Activated B cell treated with CpG ODN at 0.5 μM for 24 hours (primary cell): ENCODE measurements at regions not wholly inside any gene's neighbourhood (a gene's known extent, or its start where the extent isn't known, plus 50 kb on each side); places are given as distances from the start of the nearest gene placed in this dataset.
"Not testable (repeated sequence)": the region's sequence is repeated elsewhere in the genome, so short reads cannot be mapped to it uniquely, and the experiment has no call there.

Experiments used
- ATAC-seq: fragments of 200-7000 bp; cut with Tn5 transposase; one replicate; pipeline ENCODE4 v1.10.0; 2021; ENCODE audit warnings: low read depth, mild to moderate bottlenecking, moderate library complexity
- CTCF ChIA-PET: fragments of 350-600 bp; sonication (Branson Sonifier 250); formaldehyde crosslinking; loops from one replicate; lab custom pipeline; 2021; ENCODE audit warnings: antibody characterized with exemption; lab: Charles Lee
- POLR2A ChIA-PET: fragments of 350-600 bp; sonication (Branson Sonifier 250); formaldehyde crosslinking; loops from one replicate; lab custom pipeline; 2021; ENCODE audit warnings: antibody characterized with exemption; lab: Charles Lee
- DNase-seq: peaks from one replicate; pipeline ENCODE4 v3.0.0; 2022
- H3K27ac Mint-ChIP-seq: one replicate; pipeline ENCODE4 v1.8.0; 2020; ENCODE audit warnings: mixed read lengths
- H3K27me3 Mint-ChIP-seq: one replicate; pipeline ENCODE4 v1.8.0; 2021; ENCODE audit warnings: mixed read lengths
- H3K36me3 Mint-ChIP-seq: one replicate; pipeline ENCODE4 v1.8.0; 2021; ENCODE audit warnings: low read depth, mixed read lengths
- H3K4me1 Mint-ChIP-seq: one replicate; pipeline ENCODE4 v1.8.0; 2021; ENCODE audit warnings: mixed read lengths
- H3K4me3 Mint-ChIP-seq: one replicate; pipeline ENCODE4 v1.8.0; 2020; ENCODE audit warnings: mild to moderate bottlenecking, mixed read lengths
- H3K9me3 Mint-ChIP-seq: one replicate; pipeline ENCODE4 v1.8.0; 2020; ENCODE audit warnings: mixed read lengths
- intact Hi-C: fragments of 100-400 bp; cut with micrococcal nuclease; formaldehyde crosslinking; loops from one replicate; pipeline ENCODE4 v1.15.1; 2024
- TF ChIP-seq, protein P1 (sequence below): fragments of 200-600 bp; IDR thresholded peaks from one replicate; pipeline ENCODE4 v1.8.0; 2022; ENCODE audit warnings: antibody characterized with exemption, mild to moderate bottlenecking

DNA sequence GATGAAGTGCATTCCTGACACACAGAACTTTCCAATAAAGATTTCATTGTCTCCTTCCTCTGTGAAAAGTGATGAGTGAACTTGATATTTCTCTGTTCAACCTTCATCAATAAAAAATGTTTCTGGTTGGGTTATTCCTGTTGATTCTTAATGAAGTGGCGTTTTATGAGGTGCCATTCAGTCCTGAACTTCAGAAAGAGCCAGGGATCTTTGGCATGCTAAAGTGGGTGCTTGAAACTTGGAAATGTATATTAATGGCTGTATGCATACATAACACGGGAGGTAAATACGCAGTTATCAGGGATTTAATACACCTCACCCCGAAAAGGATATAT is 151.6 kb downstream of the ACTR3B start:
- intact Hi-C loops = no loop called here
- DNase-seq (no peak), ATAC-seq (no peak)
- no peaks in the 10 kb centered on the region for H3K9me3 Mint-ChIP-seq
- POLR2A ChIA-PET = no interaction called here
- no peaks in the 10 kb centered on the region for H3K4me1 Mint-ChIP-seq
- no peak overlapping the region for H3K4me3 Mint-ChIP-seq
- CTCF ChIA-PET = no interaction called here
- no peaks in the 10 kb centered on the region for H3K36me3 Mint-ChIP-seq
- no peak overlapping the region for H3K27ac Mint-ChIP-seq
- TF ChIP-seq, protein P1, sequence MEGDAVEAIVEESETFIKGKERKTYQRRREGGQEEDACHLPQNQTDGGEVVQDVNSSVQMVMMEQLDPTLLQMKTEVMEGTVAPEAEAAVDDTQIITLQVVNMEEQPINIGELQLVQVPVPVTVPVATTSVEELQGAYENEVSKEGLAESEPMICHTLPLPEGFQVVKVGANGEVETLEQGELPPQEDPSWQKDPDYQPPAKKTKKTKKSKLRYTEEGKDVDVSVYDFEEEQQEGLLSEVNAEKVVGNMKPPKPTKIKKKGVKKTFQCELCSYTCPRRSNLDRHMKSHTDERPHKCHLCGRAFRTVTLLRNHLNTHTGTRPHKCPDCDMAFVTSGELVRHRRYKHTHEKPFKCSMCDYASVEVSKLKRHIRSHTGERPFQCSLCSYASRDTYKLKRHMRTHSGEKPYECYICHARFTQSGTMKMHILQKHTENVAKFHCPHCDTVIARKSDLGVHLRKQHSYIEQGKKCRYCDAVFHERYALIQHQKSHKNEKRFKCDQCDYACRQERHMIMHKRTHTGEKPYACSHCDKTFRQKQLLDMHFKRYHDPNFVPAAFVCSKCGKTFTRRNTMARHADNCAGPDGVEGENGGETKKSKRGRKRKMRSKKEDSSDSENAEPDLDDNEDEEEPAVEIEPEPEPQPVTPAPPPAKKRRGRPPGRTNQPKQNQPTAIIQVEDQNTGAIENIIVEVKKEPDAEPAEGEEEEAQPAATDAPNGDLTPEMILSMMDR = no peak
- H3K27me3 Mint-ChIP-seq = no peaks in the 10 kb centered on the region

DNA sequence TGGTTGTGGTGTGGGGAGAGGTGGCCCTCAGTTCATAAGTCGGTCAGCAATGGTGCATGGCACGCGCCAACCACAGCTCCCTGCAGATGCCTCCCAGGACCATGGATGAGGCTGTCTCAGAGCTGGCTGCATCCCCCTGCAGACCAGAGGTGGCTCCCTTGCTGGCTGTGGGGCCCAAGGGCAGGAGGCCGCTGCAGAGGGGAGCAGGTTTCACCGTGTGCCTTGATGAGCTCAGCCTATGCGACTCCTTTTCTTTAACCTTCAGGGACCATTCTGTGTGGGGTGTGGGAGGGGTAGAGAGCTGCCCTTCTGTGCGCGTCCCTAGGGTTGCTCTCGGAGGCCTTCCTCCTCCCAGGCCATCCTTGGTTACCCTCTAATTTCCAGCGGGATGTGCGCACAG is 152.4 kb downstream of the ACTR3B start:
- no peak for ATAC-seq
- CTCF ChIA-PET = no interaction called here
- no peaks in the 10 kb centered on the region for H3K9me3 Mint-ChIP-seq
- no peaks in the 10 kb centered on the region for H3K27me3 Mint-ChIP-seq
- POLR2A ChIA-PET = no interaction called here
- no peaks in the 10 kb centered on the region for H3K4me1 Mint-ChIP-seq
- H3K27ac Mint-ChIP-seq = no peak overlapping the region
- intact Hi-C loops = no loop called here
- TF ChIP-seq, protein P1 = no peak
- no peaks in the 10 kb centered on the region for H3K36me3 Mint-ChIP-seq
- no peak for DNase-seq
- H3K4me3 Mint-ChIP-seq = no peak overlapping the region

DNA sequence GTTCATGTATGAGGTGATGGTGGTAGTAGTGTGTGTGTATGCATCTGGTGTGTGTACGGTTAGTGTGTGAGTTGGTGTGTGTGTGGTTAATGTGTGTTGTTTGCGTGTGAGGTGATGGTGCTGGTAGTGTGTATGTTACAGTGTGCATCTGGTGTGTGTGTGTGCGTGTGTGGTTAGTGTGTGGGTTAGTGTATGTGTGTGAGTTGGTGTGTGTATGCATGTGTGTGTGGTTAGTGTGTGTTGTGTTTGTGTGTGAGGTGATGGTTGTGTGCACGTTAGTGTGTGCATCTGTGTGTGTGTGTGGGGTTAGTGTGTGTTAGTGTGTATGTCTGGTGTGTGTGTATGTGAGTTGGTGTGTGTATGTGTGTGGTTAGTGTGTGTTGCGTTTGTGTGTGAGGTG is 153.0 kb downstream of the ACTR3B start:
- intact Hi-C loops = no loop called here
- ChIA-PET POLR2A (no interaction called here), CTCF (no interaction called here)
- H3K36me3 Mint-ChIP-seq = no peaks in the 10 kb centered on the region
- DNase-seq = no peak
- ATAC-seq = no peak
- no peaks in the 10 kb centered on the region for H3K27me3 Mint-ChIP-seq
- H3K4me3 Mint-ChIP-seq = no peak overlapping the region
- no peaks in the 10 kb centered on the region for H3K9me3 Mint-ChIP-seq
- no peaks in the 10 kb centered on the region for H3K4me1 Mint-ChIP-seq
- TF ChIP-seq, protein P1 = no peak
- H3K27ac Mint-ChIP-seq = no peak overlapping the region

DNA sequence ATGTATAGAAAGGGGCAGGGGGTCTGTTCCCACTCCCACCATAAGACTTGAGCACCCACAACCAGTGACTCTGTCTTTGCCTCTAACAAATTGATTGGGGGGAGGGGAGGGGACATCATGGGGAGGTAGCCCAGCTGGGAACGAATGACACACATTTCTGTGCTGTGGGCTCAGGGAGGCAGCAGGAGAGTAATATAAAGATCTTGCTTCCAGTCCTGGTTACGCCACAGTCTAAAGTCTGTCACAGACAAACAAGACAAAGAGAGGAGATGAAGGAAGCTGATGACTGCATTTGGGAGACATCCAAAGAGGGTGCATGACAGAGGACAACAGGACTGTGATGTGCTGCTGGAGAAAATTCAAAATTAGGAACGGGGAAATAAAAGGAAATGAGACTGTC is 153.9 kb downstream of the ACTR3B start:
- CTCF ChIA-PET = no interaction called here
- no peak overlapping the region for H3K27ac Mint-ChIP-seq
- no peaks in the 10 kb centered on the region for H3K9me3 Mint-ChIP-seq
- DNase-seq = no peak
- TF ChIP-seq, protein P1 = no peak
- POLR2A ChIA-PET = no interaction called here
- no peak for ATAC-seq
- no peak overlapping the region for H3K4me3 Mint-ChIP-seq
- no peaks in the 10 kb centered on the region for H3K36me3 Mint-ChIP-seq
- intact Hi-C loops = no loop called here
- no peaks in the 10 kb centered on the region for H3K27me3 Mint-ChIP-seq
- no peaks in the 10 kb centered on the region for H3K4me1 Mint-ChIP-seq

DNA sequence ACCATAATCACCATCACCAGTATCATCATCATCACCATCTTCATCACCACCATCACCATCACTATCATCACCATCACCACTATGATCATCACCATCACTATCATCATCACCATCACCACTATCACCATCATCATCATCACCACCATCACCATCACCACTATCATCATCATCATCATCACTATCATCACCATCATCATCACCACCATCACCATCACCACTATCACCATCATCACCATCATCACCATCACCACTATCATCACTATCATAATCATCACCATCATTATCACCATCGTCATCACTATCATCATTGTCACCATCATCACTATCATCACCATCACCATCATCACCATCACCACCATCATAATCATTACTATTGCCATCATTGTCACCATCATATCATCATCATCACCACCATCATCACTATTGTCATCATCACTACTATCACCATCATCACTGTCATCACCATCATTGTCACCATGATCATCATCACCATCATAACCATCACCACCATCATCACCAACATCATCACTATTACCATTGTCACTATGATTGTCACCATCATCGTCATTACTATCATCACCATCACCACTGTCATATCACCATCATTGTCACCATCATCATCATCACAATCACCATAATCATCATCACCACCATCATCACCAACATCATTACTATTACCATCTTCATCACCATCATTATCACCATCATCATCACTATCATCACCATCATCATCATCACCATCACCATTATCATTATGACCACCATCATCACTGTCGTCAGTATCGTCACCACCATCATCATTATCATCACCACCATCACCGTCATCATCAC is 154.7 kb downstream of the ACTR3B start:
- Mint-ChIP-seq H3K27me3 (no peaks in the 10 kb centered on the region), H3K9me3 (no peaks in the 10 kb centered on the region), H3K4me3 (no peak overlapping the region), H3K27ac (no peak overlapping the region), H3K36me3 (no peaks in the 10 kb centered on the region), H3K4me1 (no peaks in the 10 kb centered on the region)
- CTCF ChIA-PET = no interaction called here
- POLR2A ChIA-PET = no interaction called here
- intact Hi-C loops = no loop called here
- DNase-seq = no peak
- TF ChIP-seq, protein P1 = no peak
- ATAC-seq = no peak

DNA sequence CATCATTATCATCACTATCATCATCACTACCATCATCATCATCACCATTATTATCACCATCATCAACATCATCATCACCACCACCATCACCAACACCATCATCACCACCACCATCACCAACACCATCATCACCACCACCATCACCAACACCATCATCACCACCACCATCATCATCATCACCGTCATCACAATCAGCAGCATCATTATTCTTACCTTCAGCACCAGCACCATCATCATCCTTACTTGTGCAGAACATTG is 155.2 kb downstream of the ACTR3B start:
- CTCF ChIA-PET, H3K36me3 Mint-ChIP-seq, H3K4me3 Mint-ChIP-seq, ATAC-seq, H3K4me1 Mint-ChIP-seq, POLR2A ChIA-PET, H3K27ac Mint-ChIP-seq, H3K9me3 Mint-ChIP-seq, intact Hi-C loops, H3K27me3 Mint-ChIP-seq, DNase-seq: not testable (repeated sequence)
